GM12878 (cell line): ENCODE measurements at regions not wholly inside any gene's neighbourhood (a gene's known extent, or its start where the extent isn't known, plus 50 kb on each side); places are given as distances from the start of the nearest gene placed in this dataset.

Experiments used
- ATAC-seq: fragments of 200-7000 bp; cut with Tn5 transposase; 3 replicates; pipeline ENCODE4 v1.9.1; 2020; ENCODE audit warnings: mild to moderate bottlenecking, moderate library complexity
- BruUV-seq: library from RNA; stranded (reverse); fragments of 400-500 nt; replicated peaks from 2 replicates; lab custom pipeline; 2021; lab: Mats Ljungman, UMichigan
- CTCF ChIA-PET: fragments of 300-600 bp; sonication (Branson Sonifier 250); formaldehyde crosslinking; extraction: SDS; loops from one replicate; lab custom pipeline; 2021; ENCODE audit warnings: inconsistent platforms; lab: Yijun Ruan, JAX
- POLR2A ChIA-PET: fragments of 350-600 bp; formaldehyde crosslinking; extraction: SDS; loops from one replicate; lab custom pipeline; 2021; ENCODE audit warnings: inconsistent platforms; lab: Charles Lee
- RAD21 ChIA-PET: fragments of 300-600 bp; sonication (Branson Sonifier 250); formaldehyde crosslinking; loops from one replicate; lab custom pipeline; 2023; ENCODE audit warnings: antibody characterized with exemption; ENCODE audit not compliant: unreplicated experiment; lab: Charles Lee
- SMC1A ChIA-PET: fragments of 300-600 bp; sonication (Branson Sonifier 250); formaldehyde crosslinking; loops from one replicate; lab custom pipeline; 2023; ENCODE audit not compliant: unreplicated experiment, uncharacterized antibody; lab: Charles Lee
- DNase-seq: peaks from one replicate; pipeline ENCODE4 v3.0.0-alpha.2; 2011; ENCODE audit warnings: low read depth, low spot score
- FAIRE-seq: peaks from 3 replicates; lab custom pipeline; 2011; peaks lifted over from hg19 to GRCh38; lab: Jason Lieb, UNC
- H2AFZ ChIP-seq: 2 replicates; pipeline ENCODE4 v1.6.0; 2011; ENCODE audit warnings: low read depth, low read length, control low read depth; ENCODE audit not compliant: control insufficient read depth
- H3K27ac ChIP-seq: 2 replicates; pipeline ENCODE4 v1.5.1; 2011; ENCODE audit warnings: control low read depth; ENCODE audit not compliant: control insufficient read depth, insufficient read depth
- H3K27me3 ChIP-seq, 2 experiments: replicated peaks in 1 of 2; 2 replicates each; pipeline versions ENCODE4 v1.6.0 to v1.6.1; 2011; ENCODE audit warnings: low read length in 1 of 2; ENCODE audit not compliant: control insufficient read depth in 2 of 2, insufficient read depth in 2 of 2
- H3K36me3 ChIP-seq, 2 experiments: 2 replicates each; pipeline ENCODE4 v1.5.1; 2011; ENCODE audit warnings: low read length in 1 of 2; ENCODE audit not compliant: control insufficient read depth in 2 of 2, insufficient read depth in 2 of 2
- H3K4me1 ChIP-seq: 2 replicates; pipeline ENCODE4 v1.6.1; 2011; ENCODE audit warnings: mild to moderate bottlenecking, low read length, moderate library complexity, mixed read lengths; ENCODE audit not compliant: control insufficient read depth, insufficient read depth
- H3K4me2 ChIP-seq: 2 replicates; pipeline ENCODE4 v1.6.0; 2011; ENCODE audit warnings: control low read depth; ENCODE audit not compliant: control insufficient read depth, insufficient read depth
- H3K4me3 ChIP-seq: fragments of 200-600 bp; sonication (generic); 2 replicates; pipeline ENCODE4 v1.5.1; 2016
- H3K79me2 ChIP-seq: 2 replicates; pipeline ENCODE4 v1.6.0; 2011; ENCODE audit warnings: low read length; ENCODE audit not compliant: control insufficient read depth, insufficient read depth
- H3K9ac ChIP-seq: 2 replicates; pipeline ENCODE4 v1.8.0; 2011; ENCODE audit warnings: low read length, control low read depth, mixed read lengths; ENCODE audit not compliant: control insufficient read depth, insufficient read depth
- H3K9me3 ChIP-seq: replicated peaks from 3 replicates; pipeline ENCODE4 v1.5.1; 2011; ENCODE audit warnings: mild to moderate bottlenecking, low read length; ENCODE audit not compliant: control insufficient read depth, insufficient read depth
- H4K20me1 ChIP-seq: 2 replicates; pipeline ENCODE4 v1.6.0; 2011; ENCODE audit not compliant: control insufficient read depth, insufficient read depth
- BMI1 ChIP-seq: fragments of 450-650 bp; IDR thresholded peaks from 2 replicates; pipeline ENCODE4 v1.6.1; 2016; ENCODE audit warnings: mild to moderate bottlenecking, moderate library complexity, borderline replicate concordance
- CBX5 ChIP-seq: sonication (generic); IDR thresholded peaks from 2 replicates; pipeline ENCODE4 v1.6.1; 2016; ENCODE audit warnings: low read depth, moderate library complexity, mild to moderate bottlenecking, inconsistent platforms
- CEBPB ChIP-seq, 2 experiments: fragments of 150-350 bp in 1 of 2; IDR thresholded peaks; 2 replicates each; pipeline ENCODE4 v1.6.1; 2012 to 2014; ENCODE audit warnings: low read depth in 2 of 2, low read length in 2 of 2, borderline replicate concordance in 1 of 2, inconsistent platforms in 1 of 2
- CHD2 ChIP-seq: IDR thresholded peaks from 2 replicates; pipeline ENCODE4 v1.6.1; 2011; ENCODE audit warnings: low read depth, low read length, improper control_type of control experiment, borderline replicate concordance
- CREB1 ChIP-seq: IDR thresholded peaks from 2 replicates; pipeline ENCODE4 v1.6.1; 2012; ENCODE audit warnings: low read depth, mild to moderate bottlenecking, inconsistent platforms
- HDGF ChIP-seq: fragments of 450-650 bp; IDR thresholded peaks from 2 replicates; pipeline ENCODE4 v1.6.1; 2016; ENCODE audit warnings: antibody characterized with exemption
- JUND ChIP-seq: IDR thresholded peaks from 2 replicates; pipeline ENCODE4 v1.6.1; 2012; ENCODE audit warnings: low read depth, mild to moderate bottlenecking, low read length, improper control_type of control experiment, moderate library complexity
- LARP7 ChIP-seq: fragments of 450-650 bp; IDR thresholded peaks from 2 replicates; pipeline ENCODE4 v1.6.1; 2017; ENCODE audit warnings: mild to moderate bottlenecking
- MYB ChIP-seq: fragments of 150-350 bp; IDR thresholded peaks from 2 replicates; pipeline ENCODE4 v1.6.1; 2014; ENCODE audit warnings: mild to moderate bottlenecking, low read depth, low read length, borderline replicate concordance
- NFIC ChIP-seq: IDR thresholded peaks from 2 replicates; pipeline ENCODE4 v1.6.1; 2012; ENCODE audit warnings: low read depth, mild to moderate bottlenecking, inconsistent platforms, low read length, moderate library complexity
- NFYA ChIP-seq: IDR thresholded peaks from 2 replicates; pipeline ENCODE4 v1.6.1; 2011; ENCODE audit warnings: low read depth, mild to moderate bottlenecking, low read length, improper control_type of control experiment, borderline replicate concordance
- NR2C2 ChIP-seq: IDR thresholded peaks from 2 replicates; pipeline ENCODE4 v1.6.1; 2011; ENCODE audit warnings: borderline replicate concordance, low read depth; ENCODE audit not compliant: control insufficient read depth, insufficient read length
- POLR2A ChIP-seq: IDR thresholded peaks from 2 replicates; pipeline ENCODE4 v1.6.1; 2011; ENCODE audit warnings: low read depth, mild to moderate bottlenecking, low read length
- SP1 ChIP-seq: IDR thresholded peaks from one replicate; pipeline ENCODE4 v1.6.1; 2011; ENCODE audit warnings: low read depth, low read length
- SREBF2 ChIP-seq: IDR thresholded peaks from 2 replicates; pipeline ENCODE4 v1.6.1; 2012; ENCODE audit warnings: mild to moderate bottlenecking, low read length
- WGBS: methylation state at CpG from one replicate; pipeline ENCODE4 v1.1.6; 2016; ENCODE audit warnings: low lambda C conversion rate; ENCODE audit not compliant: insufficient replicate concordance, insufficient coverage; ENCODE audit errors: missing lambda C conversion rate; 5-methylcytosine and 5-hydroxymethylcytosine counted together
- in situ Hi-C: fragments of 300-500 bp; cut with MboI; formaldehyde crosslinking; loops from 9 replicates; pipeline ENCODE4 v1.14.3; 2018; ENCODE audit warnings: mixed read lengths
- intact Hi-C: fragments of 100-400 bp; cut with micrococcal nuclease; formaldehyde crosslinking; loops from one replicate; pipeline ENCODE4 v1.14.2; 2022; ENCODE audit not compliant: unreplicated experiment
- TF ChIP-seq, protein P1 (sequence below): IDR thresholded peaks from 2 replicates; pipeline ENCODE4 v1.6.1; 2011; ENCODE audit warnings: low read depth, mild to moderate bottlenecking, low read length, moderate library complexity, borderline replicate concordance; ENCODE audit errors: extremely low read depth
- TF ChIP-seq, protein P2 (sequence below): IDR thresholded peaks from 2 replicates; pipeline ENCODE4 v1.6.1; 2011; ENCODE audit warnings: mild to moderate bottlenecking, low read depth, low read length, moderate library complexity; ENCODE audit not compliant: insufficient replicate concordance
- TF ChIP-seq, protein P3 (sequence below): IDR thresholded peaks from 2 replicates; pipeline ENCODE4 v1.6.1; 2011; ENCODE audit warnings: borderline replicate concordance, low read depth, mild to moderate bottlenecking, moderate library complexity, low read length; ENCODE audit not compliant: insufficient read depth, poor library complexity, severe bottlenecking

DNA sequence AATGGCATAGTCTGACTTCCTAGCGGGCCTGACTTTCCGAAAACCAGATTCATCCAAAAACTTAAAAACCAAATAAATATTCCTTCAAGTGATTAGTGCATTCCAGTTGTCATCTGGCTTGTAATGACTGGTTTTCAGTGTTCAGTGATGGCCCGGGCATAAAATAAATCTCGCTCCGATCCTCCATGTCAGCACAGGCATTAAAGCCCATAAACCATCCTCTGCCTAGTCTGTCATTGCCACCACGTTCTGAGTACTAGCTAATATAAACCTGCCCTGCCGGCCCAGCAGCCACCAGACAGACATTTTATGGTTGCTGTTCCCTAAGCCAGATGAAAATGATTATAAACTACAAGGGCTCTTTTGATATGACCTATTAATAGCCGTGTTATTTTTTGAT lies 232.3 kb upstream of the GMDS start:
- Histone ChIP-seq H3K4me3 (no peak overlapping the region), H3K9me3 (no peaks in the 10 kb centered on the region; the same call in 2 of the 3 replicates), H4K20me1 (no peaks in the 10 kb centered on the region)
- intact Hi-C loops (no loop called here), in situ Hi-C loops (no loop called here)
- ChIA-PET SMC1A (no interaction called here), RAD21 (no interaction called here), CTCF (no interaction called here)
- no peak for ATAC-seq
- BruUV-seq: no TSS peak
- TF ChIP-seq LARP7: no peak
- no peak for TF ChIP-seq SP1
- TF ChIP-seq SREBF2: no peak
- no peak for TF ChIP-seq CHD2
- TF ChIP-seq JUND: no peak
- TF ChIP-seq HDGF: no peak
- TF ChIP-seq, protein P1, sequence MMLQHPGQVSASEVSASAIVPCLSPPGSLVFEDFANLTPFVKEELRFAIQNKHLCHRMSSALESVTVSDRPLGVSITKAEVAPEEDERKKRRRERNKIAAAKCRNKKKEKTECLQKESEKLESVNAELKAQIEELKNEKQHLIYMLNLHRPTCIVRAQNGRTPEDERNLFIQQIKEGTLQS: no peak
- no peak for TF ChIP-seq CBX5
- no peak for TF ChIP-seq BMI1
- no peak for TF ChIP-seq POLR2A
- TF ChIP-seq, all 136 proteins: peak for 0
- no peak overlapping the region for H3K4me2 ChIP-seq
- 35% methylated on average over 8 of the region's 8 CpGs for WGBS
- no peaks in the 10 kb centered on the region for H3K36me3 ChIP-seq
- H3K4me1 ChIP-seq: no peaks in the 10 kb centered on the region
- H3K27ac ChIP-seq: no peak overlapping the region
- no peak overlapping the region for H2AFZ ChIP-seq
- no peaks in the 10 kb centered on the region; a peak in 2 of 4 replicates for H3K27me3 ChIP-seq
- no peak for DNase-seq
- H3K79me2 ChIP-seq: no peaks in the 10 kb centered on the region
- POLR2A ChIA-PET: no interaction called here
- no peak overlapping the region for H3K9ac ChIP-seq
- FAIRE-seq: no peak

DNA sequence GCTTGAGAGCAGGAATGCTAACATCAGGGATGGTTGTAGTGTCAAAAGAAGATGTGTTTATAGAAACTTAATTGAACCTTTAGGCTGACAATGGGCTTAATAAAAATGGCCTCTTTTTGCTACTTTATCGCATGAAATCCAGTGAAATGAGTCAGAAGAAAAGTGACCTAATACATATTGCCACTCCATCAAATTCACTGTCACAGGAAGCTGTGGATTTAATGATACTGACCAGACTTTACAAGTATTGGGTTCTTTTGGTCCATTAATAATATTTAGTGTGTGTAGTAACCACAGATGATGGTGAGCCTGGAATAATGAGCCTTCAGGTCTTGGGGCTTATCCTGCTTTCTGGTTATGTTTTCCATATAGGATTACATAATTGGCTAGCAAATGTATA lies 231.8 kb upstream of the GMDS start:
- CTCF ChIA-PET: no interaction called here
- Histone ChIP-seq H3K4me3 (no peak overlapping the region), H3K9me3 (no peaks in the 10 kb centered on the region; the same call in 2 of the 3 replicates), H3K9ac (no peak overlapping the region), H3K4me1 (no peaks in the 10 kb centered on the region), H3K4me2 (no peak overlapping the region), H3K27me3 (peaks cover under 1 to 2% of the 10 kb centered on the region in 2 experiments; a peak in 3 of 4 replicates), H2AFZ (no peak overlapping the region), H3K27ac (no peak overlapping the region), H3K36me3 (no peaks in the 10 kb centered on the region), H4K20me1 (no peaks in the 10 kb centered on the region), H3K79me2 (no peaks in the 10 kb centered on the region)
- DNase-seq (no peak), FAIRE-seq (no peak), ATAC-seq (no peak)
- RAD21 ChIA-PET: no interaction called here
- SMC1A ChIA-PET: no interaction called here
- WGBS: 100% methylated on average over 1 of the region's 1 CpG
- POLR2A ChIA-PET: no interaction called here
- no TSS peak for BruUV-seq
- intact Hi-C loops (no loop called here), in situ Hi-C loops (no loop called here)
- TF ChIP-seq, protein P2, sequence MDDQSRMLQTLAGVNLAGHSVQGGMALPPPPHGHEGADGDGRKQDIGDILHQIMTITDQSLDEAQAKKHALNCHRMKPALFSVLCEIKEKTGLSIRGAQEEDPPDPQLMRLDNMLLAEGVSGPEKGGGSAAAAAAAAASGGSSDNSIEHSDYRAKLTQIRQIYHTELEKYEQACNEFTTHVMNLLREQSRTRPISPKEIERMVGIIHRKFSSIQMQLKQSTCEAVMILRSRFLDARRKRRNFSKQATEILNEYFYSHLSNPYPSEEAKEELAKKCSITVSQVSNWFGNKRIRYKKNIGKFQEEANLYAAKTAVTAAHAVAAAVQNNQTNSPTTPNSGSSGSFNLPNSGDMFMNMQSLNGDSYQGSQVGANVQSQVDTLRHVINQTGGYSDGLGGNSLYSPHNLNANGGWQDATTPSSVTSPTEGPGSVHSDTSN: no peak
- TF ChIP-seq, protein P3, sequence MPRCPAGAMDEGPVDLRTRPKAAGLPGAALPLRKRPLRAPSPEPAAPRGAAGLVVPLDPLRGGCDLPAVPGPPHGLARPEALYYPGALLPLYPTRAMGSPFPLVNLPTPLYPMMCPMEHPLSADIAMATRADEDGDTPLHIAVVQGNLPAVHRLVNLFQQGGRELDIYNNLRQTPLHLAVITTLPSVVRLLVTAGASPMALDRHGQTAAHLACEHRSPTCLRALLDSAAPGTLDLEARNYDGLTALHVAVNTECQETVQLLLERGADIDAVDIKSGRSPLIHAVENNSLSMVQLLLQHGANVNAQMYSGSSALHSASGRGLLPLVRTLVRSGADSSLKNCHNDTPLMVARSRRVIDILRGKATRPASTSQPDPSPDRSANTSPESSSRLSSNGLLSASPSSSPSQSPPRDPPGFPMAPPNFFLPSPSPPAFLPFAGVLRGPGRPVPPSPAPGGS: no peak
- TF ChIP-seq CHD2: no peak
- no peak for TF ChIP-seq NFIC
- TF ChIP-seq CEBPB (IDR thresholded peaks at IDR 0.05; ENCODE audit: borderline replicate concordance in 1 of 2, low read depth in 2 of 2, low read length in 2 of 2): no peak
- TF ChIP-seq CREB1: no peak
- TF ChIP-seq NR2C2: no peak
- TF ChIP-seq NFYA: no peak
- TF ChIP-seq MYB: no peak
